Breast epithelium (tissue), 3 donors: ENCODE measurements at regions not wholly inside any gene's neighbourhood (a gene's known extent, or its start where the extent isn't known, plus 50 kb on each side); places are given as distances from the start of the nearest gene placed in this dataset.

Source experiments
- POLR2A ChIP-seq: fragments of 450-650 bp; IDR thresholded peaks from one replicate; pipeline ENCODE4 v1.6.1; 2016; ENCODE audit warnings: antibody characterized with exemption, mild to moderate bottlenecking, moderate library complexity
- POLR2AphosphoS5 ChIP-seq, 3 donors: sonication (generic); formaldehyde crosslinking; IDR thresholded peaks; one replicate each; pipeline ENCODE4 v1.6.1; 2017; ENCODE audit warnings: antibody characterized with exemption in 3 of 3
- TF ChIP-seq, protein P1 (sequence below), 3 donors: fragments of 450-650 bp; IDR thresholded peaks; one replicate each; pipeline ENCODE4 v1.5.1; 2016 to 2017; ENCODE audit warnings: antibody characterized with exemption in 3 of 3, mild to moderate bottlenecking in 3 of 3, moderate library complexity in 3 of 3

DNA sequence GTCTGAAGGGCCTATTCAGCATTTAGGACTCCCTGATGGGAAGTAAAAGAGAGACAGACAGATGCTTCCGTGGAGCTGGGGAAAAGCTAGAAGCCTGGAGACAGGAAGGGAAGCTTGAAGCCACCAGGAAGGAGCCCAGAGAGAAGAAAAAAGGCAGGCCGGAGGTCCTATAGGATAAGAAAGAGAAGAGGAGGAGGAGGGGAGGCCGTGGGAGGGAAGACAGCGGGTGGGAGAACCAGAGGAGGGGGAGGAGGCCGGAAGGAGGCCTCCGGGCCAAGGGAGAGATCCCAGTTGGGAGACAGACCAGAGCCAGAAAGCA, 107.1 kb upstream of the PKDCC start:
- TF ChIP-seq POLR2AphosphoS5 (IDR thresholded peaks at IDR 0.05) (no peak), POLR2A (no peak)
- TF ChIP-seq, protein P1, sequence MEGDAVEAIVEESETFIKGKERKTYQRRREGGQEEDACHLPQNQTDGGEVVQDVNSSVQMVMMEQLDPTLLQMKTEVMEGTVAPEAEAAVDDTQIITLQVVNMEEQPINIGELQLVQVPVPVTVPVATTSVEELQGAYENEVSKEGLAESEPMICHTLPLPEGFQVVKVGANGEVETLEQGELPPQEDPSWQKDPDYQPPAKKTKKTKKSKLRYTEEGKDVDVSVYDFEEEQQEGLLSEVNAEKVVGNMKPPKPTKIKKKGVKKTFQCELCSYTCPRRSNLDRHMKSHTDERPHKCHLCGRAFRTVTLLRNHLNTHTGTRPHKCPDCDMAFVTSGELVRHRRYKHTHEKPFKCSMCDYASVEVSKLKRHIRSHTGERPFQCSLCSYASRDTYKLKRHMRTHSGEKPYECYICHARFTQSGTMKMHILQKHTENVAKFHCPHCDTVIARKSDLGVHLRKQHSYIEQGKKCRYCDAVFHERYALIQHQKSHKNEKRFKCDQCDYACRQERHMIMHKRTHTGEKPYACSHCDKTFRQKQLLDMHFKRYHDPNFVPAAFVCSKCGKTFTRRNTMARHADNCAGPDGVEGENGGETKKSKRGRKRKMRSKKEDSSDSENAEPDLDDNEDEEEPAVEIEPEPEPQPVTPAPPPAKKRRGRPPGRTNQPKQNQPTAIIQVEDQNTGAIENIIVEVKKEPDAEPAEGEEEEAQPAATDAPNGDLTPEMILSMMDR (IDR thresholded peaks at IDR 0.05) = no peak
